Inflammatory macrophage treated with lipopolysaccharide for 4 hours (primary cell): ENCODE measurements at regions not wholly inside any gene's neighbourhood (a gene's known extent, or its start where the extent isn't known, plus 50 kb on each side); places are given as distances from the start of the nearest gene placed in this dataset.
"Not testable (repeated sequence)": the region's sequence is repeated elsewhere in the genome, so short reads cannot be mapped to it uniquely, and the experiment has no call there.

Source experiments
- DNase-seq: peaks from one replicate; pipeline ENCODE4 v3.0.0-alpha.2; 2020

DNA sequence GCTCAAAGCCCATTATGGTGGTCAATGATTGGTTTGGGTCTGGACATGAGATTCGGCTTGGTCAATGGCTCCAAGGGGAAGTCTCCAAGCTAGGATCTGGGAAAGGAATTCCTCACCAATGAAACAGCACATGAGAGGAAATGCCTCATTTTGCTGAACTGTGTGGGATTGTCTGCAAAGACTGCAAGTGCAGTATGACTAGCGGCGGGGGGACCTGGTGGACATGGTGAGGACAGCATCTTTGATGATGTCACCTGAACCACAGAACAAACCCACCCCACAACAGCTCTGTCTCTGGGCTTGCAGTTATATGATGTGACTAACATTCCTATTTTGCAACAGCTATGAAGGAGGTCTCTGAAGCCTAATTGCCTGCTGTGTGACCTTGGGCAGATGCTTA, 50.6 kb upstream of the NKD1 start:
- no peak for DNase-seq

- DNase-seq, result no peak
Observed at GRCh38 chr16:50496990-50497389, 51.2 kb upstream of the NKD1 start.

DNA sequence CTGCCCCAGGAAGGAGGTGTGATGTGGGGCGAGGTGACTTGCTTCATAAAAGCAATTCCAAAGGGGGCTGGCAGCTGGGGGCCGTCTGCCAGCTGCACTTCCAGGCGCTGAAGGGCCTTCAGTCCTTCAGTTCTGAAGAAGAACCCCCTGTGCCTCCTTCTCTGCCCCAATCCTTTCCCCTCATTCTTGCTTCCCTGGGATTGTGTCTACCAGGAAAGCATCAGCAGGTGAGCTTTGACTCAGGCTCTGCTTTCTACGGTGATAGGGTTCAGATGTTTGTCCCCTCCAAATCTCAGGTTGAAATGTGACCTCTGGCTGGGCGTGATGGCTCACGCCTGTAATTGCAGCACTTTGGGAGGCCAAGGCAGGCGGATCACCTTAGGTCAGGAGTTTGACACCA, 52.5 kb upstream of the NKD1 start:
- no peak for DNase-seq

DNA sequence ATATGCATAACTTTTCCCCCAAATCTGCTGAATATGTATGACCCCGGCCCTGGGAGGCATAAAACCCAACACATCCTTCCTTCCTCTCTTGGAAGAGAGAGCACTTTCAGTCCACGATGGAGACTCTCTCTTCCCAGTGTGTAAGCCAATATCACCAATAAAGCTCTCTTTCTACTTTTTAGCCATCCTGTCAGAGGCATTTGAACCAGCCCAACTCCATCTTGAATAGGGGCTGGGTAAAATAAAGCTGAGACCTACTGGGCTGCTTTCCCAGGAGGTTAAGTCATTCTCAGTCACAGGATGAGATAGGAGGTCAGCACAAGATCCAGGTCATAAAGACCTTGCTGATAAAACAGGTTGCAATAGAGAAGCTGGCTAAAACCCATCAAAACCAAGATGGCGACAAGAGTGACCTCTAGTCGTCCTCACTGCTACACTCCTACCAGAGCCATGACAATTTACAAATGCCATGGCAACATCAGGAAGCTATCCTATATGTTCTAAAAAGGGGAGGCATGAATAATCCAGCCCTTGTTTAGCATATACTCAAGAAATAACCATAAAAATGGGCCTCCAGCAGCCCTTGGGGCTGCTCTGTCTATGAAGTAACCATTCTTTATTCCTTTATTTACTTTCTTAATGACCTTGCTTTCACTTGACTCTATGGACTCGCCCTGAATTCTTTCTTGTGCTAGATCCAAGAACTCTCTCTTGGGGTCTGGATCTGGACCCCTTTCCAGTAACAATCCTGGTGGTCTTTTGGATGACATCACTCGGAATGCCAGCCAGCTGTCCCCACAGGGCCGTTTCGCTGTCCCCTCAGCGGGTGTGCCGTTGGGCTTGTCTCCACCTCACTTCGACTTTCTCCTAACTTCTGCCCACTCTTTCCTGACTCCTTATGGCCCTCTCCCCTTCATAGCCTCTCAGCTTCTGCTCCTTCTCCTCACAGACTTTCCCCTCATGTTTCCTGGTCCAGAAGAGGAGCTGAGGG, 53.4 kb upstream of the NKD1 start:
- no peak for DNase-seq

- no peak for DNase-seq
Observed at GRCh38 chr16:50491516-50491915, 56.7 kb upstream of the NKD1 start.

- DNase-seq, result no peak
Observed at GRCh38 chr16:50490828-50491227, 57.4 kb upstream of the NKD1 start.

- no peak for DNase-seq
Observed at GRCh38 chr16:50489182-50489581, 59.0 kb upstream of the NKD1 start.

DNA sequence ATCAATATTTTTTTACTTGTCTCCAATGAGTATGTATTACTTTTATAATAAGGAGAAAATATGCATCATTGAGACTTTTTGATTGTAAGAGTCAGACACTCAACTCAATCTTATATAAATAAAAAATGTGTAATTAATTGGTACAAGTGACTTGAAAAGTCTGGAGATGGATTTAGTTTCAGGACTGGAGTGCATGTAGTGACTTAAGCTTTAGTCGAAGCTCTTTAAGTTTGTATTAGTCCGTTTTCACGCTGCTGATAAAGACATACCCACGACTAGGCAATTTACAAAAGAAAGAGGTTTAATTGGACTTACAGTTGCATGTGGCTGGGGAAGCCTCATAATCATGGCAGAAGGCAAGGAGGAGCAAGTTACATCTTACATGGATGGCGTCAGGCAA, 60.7 kb upstream of the NKD1 start:
- DNase-seq, result no peak

GRCh38 chr16:50486162-50486561, 62.0 kb upstream of the NKD1 start:
- not testable (repeated sequence) for DNase-seq

- DNase-seq, result no peak
Observed at GRCh38 chr16:50485232-50485631, 63.0 kb upstream of the NKD1 start.

DNA sequence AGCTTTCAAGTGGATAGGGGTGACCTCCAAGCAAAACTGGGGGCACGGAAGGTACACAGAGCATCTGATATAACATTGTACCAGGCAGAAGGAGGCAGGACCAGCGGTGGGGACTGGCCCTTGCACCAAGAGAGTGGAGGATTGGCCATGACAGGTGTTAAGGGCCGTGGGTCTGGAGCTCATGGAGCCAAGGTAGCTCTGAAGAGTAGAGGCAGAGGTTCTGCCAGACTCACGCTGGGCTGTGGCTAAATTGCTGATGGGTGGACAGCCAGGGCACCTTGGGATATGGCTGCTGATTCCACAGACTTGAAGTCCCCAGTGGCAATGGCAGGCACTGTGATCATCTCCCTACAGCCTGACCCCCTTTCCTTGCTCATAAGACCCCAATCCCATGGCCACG, 65.9 kb upstream of the NKD1 start:
- no peak for DNase-seq

DNA sequence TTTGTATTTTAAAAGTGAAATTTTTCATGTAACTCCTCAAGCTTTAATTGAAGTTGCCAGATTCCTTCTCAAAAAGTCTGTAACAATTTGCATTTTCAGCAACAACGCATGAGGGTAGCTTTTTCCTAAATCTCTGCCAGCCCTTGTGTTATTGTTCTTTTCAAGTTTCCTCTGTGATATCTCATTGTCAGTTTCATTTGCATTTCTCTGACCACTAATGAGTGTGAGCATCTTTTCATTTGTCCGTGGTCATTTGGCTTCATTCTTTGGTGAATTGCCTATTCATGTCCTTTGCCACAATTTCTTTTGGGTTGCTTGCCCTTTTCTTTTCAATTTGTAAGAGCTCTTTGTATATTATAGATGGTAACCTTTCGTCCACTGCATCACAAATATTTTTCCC, 68.0 kb upstream of the NKD1 start:
- no peak for DNase-seq

DNA sequence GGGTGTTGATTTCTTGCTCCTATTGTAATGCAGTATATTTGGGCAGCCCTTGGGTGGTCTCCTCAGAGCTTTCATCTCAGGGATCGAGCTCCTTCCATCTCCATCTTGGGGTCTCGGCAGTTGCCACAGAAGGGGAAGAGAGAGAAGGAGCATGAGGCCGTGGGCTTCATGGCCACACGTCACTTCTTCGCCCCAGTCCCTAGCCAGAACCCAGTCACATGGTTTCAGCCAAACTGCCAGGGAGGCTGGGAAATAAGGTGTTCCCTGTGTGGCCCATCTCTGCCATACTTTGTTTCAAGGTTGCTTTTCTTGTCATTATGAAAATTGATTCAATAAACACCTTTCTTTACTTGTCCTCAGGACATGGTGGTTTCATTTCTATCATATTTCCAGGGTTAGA, 68.4 kb upstream of the NKD1 start:
- DNase-seq, result no peak

DNA sequence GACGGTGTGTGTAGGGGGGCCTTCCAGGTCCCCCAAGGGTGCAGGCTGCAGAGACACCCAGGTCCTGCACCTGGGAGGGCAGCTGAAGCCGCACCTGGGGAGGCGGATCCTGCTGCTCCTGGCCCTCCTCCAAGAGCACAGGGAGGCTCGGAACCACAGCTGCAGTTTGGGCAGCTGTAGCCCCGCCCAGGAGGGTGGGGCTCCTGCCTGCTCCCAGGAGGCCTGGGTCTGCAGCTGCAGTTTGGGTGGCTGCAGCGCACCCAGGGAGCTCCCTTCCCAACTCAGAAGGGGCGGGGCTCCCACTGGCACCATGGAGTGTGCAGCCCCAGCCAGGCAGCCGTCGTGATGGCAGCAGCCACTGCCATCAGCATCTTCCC, 69.4 kb upstream of the NKD1 start:
- no peak for DNase-seq

GRCh38 chr16:50478075-50478772, 70.0 kb upstream of the NKD1 start:
- no peak for DNase-seq

DNA sequence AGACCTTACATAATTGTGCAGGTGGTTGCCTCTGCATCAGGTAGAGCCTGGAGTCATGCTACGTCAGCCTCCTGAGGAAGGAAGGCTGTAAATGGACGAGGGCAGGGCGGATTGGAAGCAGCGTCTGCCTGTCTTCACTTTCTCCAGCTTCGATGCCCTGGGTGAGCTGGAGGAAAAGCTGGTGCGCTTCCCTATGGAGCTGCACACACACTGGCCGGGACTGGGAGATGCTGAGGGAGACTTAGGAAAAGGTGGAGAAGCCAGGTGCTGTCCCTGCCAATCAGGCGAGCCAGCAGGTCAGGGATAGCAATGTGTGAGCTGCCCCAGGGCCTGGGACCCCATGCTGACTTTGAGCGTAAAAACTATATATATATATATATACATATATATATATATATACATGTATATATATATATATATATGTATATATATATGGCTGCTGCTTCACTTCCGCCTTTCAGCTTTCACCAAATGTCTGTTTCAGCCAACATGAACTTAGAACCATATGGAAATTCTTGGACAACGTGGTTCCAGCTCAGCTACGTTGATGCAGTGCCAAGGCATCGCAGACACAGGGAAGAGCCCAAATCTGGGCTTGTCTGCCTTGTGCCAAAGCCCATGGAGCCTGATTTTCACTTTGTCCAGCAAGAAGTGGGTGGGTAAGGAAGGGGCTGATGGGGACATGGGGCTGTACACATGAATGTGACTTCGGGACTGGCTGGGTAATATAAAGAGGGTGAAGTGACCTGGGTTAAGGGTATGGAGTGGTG, 71.5 kb upstream of the NKD1 start:
- no peak for DNase-seq

DNA sequence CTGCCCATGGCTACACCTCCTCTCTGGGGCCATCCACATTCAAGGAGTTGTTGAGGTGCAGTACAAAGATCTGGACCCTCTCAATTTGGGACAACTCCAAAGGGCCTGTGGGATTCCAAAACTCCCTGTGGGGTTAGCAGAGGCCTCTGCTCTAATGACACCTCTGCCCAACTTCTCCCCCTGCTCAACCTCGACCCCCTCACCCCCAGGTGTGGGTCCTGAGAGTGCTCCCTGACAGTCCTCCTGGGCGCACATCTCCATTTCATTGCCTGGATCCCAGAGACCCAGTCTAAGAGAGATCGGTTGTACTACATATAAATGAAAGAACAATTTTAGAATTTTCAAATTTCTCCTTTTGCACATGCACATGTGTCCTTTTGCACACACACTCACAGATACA, 73.0 kb upstream of the NKD1 start:
- DNase-seq, result no peak

DNA sequence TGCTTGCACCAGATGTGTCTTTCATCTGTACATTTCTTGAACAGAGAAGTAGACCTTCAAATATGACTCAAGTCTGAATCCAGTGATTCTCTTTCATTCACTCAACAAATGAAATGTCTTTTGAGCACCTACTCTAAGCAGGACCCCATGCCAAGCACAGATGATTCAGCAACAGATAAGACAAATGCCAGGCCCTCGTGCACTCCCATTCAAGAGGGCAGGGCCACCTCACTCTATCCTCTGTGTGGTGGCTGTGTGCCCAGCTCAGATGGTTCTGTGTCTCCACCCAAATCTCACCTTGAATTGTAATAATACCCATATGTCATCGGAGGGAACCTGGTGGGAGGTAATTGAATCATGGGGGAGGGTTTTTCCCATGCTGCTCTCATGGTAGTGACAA, 74.1 kb upstream of the NKD1 start:
- no peak for DNase-seq

GRCh38 chr16:50473356-50473945, 74.7 kb upstream of the NKD1 start:
- DNase-seq, result peak; percentile 1

- DNase-seq, result no peak
Observed at GRCh38 chr16:50472472-50472871, 75.7 kb upstream of the NKD1 start.

GRCh38 chr16:50470687-50471086, 77.5 kb upstream of the NKD1 start:
- DNase-seq, result no peak

DNA sequence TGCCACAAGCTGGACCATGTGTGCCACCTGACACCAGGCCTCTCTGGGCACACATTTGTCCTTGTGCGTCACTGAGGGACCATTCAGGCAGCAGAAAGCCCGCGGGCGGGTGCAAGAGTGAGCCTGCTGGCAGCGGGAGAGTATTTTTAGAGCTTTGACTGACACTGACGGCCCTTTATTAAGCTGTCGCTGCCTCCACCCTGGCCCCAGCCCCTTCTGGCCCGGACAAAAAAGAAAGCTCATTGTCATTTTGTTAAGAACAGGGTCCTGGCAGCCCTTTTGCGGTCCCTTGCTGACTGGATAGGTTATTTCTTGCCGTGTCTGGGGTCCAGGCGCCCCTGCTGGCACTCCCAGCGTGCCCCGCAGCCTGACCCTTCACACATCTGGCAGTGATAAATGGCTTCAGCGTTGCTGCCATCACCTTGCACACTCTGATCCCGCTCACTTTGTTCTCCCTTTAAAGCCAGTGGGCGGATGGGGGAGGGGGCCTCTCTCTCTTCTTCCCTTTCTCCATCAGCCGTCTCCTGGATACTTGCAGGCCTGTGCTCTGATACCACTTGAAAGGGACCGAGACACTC, 78.4 kb upstream of the NKD1 start:
- DNase-seq, result no peak
